ENCODE measurements at regions not wholly inside any gene's neighbourhood (a gene's known extent, or its start where the extent isn't known, plus 50 kb on each side); places are given as distances from the start of the nearest gene placed in this dataset.

GRCh38 chr2:100767810-100768806, 51.8 kb upstream of the NPAS2 start:
- no peak for DNase-seq

Data from NK-92 treated with Interleukin-12 subunit alpha and Interleukin-12 subunit beta, amount 100 ng/mL, for 24 hours (cell line).